HL-60 (cell line): ENCODE measurements at regions not wholly inside any gene's neighbourhood (a gene's known extent, or its start where the extent isn't known, plus 50 kb on each side); places are given as distances from the start of the nearest gene placed in this dataset.

ENCODE experiments used
- DNase-seq, 2 experiments: peaks; one replicate each; pipeline ENCODE4 v3.0.0-alpha.2; 2010 to 2020; ENCODE audit warnings: low read depth in 1 of 2, low spot score in 1 of 2
- H3K27ac ChIP-seq: fragments of 250-450 bp; sonication (Bioruptor Pico); replicated peaks from 2 replicates; pipeline ENCODE4 v1.5.1; 2020; ENCODE audit warnings: mild to moderate bottlenecking, moderate library complexity
- H3K27me3 ChIP-seq: fragments of 250-450 bp; sonication (Bioruptor Pico); 2 replicates; pipeline ENCODE4 v1.5.1; 2021; ENCODE audit warnings: mild to moderate bottlenecking, moderate library complexity; ENCODE audit not compliant: insufficient read depth, poor library complexity, severe bottlenecking
- H3K4me3 ChIP-seq: replicated peaks from 2 replicates; pipeline ENCODE4 v1.5.1; 2011; ENCODE audit warnings: mild to moderate bottlenecking, control low read depth, low read length; ENCODE audit not compliant: insufficient read depth
- GABPA ChIP-seq: IDR thresholded peaks from 2 replicates; pipeline ENCODE4 v1.6.1; 2012; ENCODE audit warnings: low read depth
- POLR2AphosphoS5 ChIP-seq: IDR thresholded peaks from 2 replicates; pipeline ENCODE4 v1.6.1; 2012; ENCODE audit warnings: low read depth
- SPI1 ChIP-seq: IDR thresholded peaks from 2 replicates; pipeline ENCODE4 v1.6.1; 2012; ENCODE audit warnings: low read depth, mild to moderate bottlenecking, borderline replicate concordance
- TF ChIP-seq, protein P1 (sequence below): IDR thresholded peaks from one replicate; pipeline ENCODE4 v1.5.1; 2011; ENCODE audit warnings: low read length, control low read depth, inconsistent platforms; ENCODE audit not compliant: insufficient read depth
- TF ChIP-seq, protein P2 (sequence below): IDR thresholded peaks from 2 replicates; pipeline ENCODE4 v1.6.1; 2012; ENCODE audit warnings: low read depth; ENCODE audit not compliant: insufficient replicate concordance

DNA sequence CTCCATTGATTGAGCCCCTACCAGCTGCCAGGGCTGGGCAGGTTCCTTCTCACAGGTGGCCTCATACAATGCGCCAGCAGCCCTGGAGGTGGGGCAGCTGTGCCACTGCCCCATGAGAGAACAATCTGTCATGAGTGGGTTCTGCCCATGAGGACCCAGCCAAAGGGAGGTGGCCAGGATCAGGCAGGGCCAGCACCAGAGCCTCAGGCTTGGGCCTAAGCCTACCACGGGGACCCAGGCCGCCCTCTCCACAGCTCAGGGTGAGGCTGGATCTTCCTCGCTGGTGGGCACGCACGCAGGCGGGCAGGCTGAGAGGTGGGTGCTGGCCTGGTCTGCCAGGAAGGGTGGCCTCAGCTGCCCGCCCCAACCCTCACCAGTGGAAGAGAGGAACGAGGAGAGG, 110.7 kb downstream of the KIF26A start:
- H3K27ac ChIP-seq, result no peak overlapping the region
- TF ChIP-seq, protein P1, sequence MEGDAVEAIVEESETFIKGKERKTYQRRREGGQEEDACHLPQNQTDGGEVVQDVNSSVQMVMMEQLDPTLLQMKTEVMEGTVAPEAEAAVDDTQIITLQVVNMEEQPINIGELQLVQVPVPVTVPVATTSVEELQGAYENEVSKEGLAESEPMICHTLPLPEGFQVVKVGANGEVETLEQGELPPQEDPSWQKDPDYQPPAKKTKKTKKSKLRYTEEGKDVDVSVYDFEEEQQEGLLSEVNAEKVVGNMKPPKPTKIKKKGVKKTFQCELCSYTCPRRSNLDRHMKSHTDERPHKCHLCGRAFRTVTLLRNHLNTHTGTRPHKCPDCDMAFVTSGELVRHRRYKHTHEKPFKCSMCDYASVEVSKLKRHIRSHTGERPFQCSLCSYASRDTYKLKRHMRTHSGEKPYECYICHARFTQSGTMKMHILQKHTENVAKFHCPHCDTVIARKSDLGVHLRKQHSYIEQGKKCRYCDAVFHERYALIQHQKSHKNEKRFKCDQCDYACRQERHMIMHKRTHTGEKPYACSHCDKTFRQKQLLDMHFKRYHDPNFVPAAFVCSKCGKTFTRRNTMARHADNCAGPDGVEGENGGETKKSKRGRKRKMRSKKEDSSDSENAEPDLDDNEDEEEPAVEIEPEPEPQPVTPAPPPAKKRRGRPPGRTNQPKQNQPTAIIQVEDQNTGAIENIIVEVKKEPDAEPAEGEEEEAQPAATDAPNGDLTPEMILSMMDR, result no peak
- no peak for TF ChIP-seq SPI1
- TF ChIP-seq GABPA, result no peak
- TF ChIP-seq, protein P2, sequence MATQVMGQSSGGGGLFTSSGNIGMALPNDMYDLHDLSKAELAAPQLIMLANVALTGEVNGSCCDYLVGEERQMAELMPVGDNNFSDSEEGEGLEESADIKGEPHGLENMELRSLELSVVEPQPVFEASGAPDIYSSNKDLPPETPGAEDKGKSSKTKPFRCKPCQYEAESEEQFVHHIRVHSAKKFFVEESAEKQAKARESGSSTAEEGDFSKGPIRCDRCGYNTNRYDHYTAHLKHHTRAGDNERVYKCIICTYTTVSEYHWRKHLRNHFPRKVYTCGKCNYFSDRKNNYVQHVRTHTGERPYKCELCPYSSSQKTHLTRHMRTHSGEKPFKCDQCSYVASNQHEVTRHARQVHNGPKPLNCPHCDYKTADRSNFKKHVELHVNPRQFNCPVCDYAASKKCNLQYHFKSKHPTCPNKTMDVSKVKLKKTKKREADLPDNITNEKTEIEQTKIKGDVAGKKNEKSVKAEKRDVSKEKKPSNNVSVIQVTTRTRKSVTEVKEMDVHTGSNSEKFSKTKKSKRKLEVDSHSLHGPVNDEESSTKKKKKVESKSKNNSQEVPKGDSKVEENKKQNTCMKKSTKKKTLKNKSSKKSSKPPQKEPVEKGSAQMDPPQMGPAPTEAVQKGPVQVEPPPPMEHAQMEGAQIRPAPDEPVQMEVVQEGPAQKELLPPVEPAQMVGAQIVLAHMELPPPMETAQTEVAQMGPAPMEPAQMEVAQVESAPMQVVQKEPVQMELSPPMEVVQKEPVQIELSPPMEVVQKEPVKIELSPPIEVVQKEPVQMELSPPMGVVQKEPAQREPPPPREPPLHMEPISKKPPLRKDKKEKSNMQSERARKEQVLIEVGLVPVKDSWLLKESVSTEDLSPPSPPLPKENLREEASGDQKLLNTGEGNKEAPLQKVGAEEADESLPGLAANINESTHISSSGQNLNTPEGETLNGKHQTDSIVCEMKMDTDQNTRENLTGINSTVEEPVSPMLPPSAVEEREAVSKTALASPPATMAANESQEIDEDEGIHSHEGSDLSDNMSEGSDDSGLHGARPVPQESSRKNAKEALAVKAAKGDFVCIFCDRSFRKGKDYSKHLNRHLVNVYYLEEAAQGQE, result no peak
- TF ChIP-seq POLR2AphosphoS5, result no peak
- no peaks in the 10 kb centered on the region for H3K27me3 ChIP-seq
- H3K4me3 ChIP-seq, result no peak overlapping the region
- DNase-seq, result no peak

GRCh38 chr14:104249706-104250105, 111.3 kb downstream of the KIF26A start:
- TF ChIP-seq SPI1 (no peak), GABPA (no peak), POLR2AphosphoS5 (no peak)
- TF ChIP-seq, protein P1, result no peak
- TF ChIP-seq, protein P2, result no peak
- Histone ChIP-seq H3K4me3 (no peak overlapping the region), H3K27ac (no peak overlapping the region), H3K27me3 (no peaks in the 10 kb centered on the region)
- no peak for DNase-seq

DNA sequence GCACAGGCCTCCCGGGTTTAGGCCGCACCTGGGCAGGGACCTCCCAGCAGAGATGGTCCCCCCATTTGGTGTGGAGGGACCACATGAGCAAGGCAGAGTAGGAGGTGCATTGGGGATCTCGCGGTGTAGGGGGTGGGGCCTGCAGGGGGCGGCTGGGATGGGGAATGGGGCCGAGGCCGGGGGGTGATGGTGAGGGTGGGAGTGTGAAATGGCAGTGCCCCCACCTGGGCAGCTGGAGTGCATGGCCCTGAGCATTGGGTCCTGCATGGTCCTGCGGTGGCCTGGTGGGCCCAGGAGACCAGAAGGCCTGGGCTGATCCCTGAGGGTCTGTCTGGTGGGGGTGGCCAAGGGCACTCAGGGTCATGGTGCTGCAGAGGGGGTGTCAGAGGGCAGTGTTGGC, 111.8 kb downstream of the KIF26A start:
- no peak overlapping the region for H3K27ac ChIP-seq
- no peak overlapping the region for H3K4me3 ChIP-seq
- H3K27me3 ChIP-seq, result no peaks in the 10 kb centered on the region
- DNase-seq, result no peak
- TF ChIP-seq POLR2AphosphoS5, result no peak
- no peak for TF ChIP-seq SPI1
- TF ChIP-seq, protein P1, result no peak
- TF ChIP-seq, protein P2, result no peak
- no peak for TF ChIP-seq GABPA
